GM19467 (cell line): ENCODE measurements at regions not wholly inside any gene's neighbourhood (a gene's known extent, or its start where the extent isn't known, plus 50 kb on each side); places are given as distances from the start of the nearest gene placed in this dataset.

ENCODE experiments used
- ATAC-seq: cut with Tn5 transposase; IDR thresholded peaks from one replicate; pipeline ENCODE4 v1.9.1; 2021; ENCODE audit warnings: mild to moderate bottlenecking, moderate library complexity; ENCODE audit not compliant: unreplicated experiment

DNA sequence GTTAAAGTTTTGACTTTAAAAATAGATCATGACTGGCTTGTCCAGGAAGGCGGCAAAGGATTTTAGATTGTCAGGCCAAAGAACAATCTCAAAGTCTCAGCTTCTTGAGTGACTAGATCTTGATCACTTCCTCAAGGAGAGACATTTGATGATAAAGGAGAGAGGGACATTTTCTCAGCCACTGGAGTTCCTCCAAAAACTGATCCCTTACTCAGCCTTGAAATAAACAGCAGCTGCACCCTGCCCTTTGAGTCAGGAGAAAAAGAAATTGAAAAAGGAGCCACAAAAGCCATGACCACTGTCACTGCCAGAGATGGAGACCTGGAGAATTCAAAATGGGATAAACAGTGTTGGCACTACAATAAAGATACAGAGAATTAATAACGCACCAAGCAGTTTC lies 288.4 kb upstream of the PRMT6 start:
- no peak for ATAC-seq

DNA sequence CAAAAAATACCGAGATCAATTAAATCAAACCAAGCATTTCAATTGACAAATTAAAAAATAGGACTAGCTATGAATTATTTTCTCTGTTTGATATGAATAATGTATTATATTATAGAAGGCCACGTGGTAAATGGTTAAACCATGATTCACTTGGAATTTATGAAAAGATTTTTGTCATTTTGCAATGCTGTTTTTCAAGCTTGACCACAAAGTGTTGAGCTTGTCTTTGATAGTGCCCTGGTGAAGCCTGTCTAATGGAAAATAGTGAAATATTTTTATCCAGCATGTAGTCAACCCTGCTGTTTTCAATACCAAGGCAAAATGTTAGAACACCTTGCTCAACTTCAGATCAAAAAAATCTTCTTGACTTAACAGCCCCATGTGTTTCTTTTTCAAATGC lies 288.0 kb upstream of the PRMT6 start:
- no peak for ATAC-seq

DNA sequence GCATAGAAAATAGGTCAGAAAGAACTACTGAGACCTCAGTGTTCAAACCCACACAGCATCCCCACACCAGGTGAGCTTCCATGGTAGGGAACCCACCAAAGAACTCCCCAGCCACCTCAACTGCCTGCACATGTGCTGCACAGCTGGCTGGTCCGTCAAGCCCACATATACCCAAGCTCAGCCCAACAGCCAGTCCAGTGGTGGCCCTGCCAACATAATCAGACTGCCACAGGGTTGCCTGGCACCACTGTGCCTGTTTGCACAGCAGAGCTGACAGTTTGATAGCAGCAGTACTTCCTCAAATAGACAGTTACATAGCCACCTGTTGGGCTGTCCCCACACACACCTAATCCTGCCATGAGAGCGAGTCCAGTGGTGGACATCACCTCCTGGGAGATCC lies 283.3 kb upstream of the PRMT6 start:
- ATAC-seq: no peak

DNA sequence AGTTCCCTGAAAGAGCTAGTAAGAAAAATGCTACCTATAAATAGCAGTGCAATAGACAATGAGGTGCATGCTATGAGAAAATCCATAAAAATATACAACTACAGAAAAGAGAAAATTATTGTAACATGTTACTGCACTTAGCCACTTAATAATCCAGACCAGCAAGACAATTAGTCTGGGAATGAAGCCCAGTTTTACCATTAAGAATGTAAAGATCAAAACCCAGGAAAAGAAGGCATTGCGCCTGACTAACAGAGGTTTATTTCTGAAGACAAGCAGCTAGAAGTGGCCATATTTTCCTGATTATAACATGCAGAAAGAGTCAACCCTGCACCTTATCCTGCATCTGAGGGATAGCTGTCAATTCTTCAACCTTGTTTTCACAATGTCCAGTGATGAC lies 276.4 kb upstream of the PRMT6 start:
- ATAC-seq: no peak

DNA sequence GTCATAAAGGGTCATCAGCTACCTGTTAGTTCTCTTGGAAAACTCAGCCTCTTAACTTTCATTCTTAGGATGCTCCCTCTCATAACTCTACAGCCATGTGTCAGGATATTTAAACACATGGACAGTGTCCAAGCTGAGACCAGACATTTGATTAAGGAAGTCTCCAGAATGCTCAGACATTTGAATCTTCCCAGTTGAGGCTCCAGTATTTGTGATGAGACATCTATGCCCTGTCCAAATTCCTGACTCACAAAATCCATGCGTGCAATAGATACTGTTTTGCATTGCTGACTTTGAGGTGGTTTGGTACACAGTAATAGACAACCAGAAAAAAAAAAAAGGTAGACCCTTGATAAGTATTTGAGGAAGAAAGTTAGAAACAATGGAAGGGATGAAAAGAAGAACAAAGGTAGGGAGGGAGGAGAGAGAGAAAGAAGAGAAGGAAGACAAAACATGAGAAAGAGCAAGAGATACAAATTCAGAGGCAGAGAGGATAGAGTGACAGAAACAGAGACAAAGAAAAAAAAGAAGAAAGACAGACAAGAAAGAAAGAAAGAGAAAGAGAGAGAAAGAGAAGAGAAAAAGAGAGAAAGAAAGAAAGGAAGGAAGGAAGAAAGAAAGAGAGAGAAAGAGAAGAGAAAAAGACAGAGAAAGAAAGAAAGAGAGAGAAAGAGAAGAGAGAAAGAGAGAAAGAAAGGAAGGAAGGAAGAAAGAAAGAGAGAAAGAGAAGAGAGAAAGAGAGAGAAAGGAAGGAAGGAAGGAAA lies 275.5 kb upstream of the PRMT6 start:
- ATAC-seq: no peak

DNA sequence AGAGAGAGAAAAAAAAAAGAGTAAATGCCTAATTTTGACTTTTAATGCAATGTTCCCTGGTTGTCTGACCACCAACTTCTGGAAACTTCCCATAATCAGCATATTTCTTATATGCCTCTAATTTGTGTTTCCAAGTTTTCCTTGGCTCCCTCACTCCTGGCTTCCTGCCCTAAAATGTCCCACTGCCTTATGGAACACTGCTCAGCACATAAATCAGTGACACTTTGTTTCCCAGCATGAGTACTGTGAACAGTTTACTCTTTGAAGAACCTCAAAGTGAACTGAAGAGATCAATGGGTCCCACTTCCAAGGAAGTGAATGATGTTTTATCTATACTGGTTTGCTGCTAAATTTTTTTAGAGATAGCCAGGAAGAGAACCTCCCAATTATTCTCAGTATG lies 271.3 kb upstream of the PRMT6 start:
- ATAC-seq: no peak

DNA sequence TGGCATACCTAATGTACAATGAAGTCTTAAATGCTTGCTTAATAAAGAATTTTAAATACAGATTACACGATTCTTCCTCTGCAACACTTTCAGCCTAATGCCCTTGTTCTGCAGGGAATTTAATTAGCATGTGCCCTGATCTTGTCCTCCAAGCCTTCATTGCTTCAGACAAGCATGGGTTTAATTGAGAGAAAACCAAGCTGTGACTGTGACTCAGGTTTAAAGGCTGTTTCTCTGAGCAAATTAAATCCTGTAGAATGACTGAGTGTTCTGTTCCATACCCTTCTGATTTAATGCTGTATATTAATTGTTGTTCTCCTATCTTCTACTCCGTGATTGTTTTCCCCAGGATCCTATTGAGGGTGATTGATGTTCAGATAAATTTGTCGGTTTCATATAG lies 269.0 kb upstream of the PRMT6 start:
- no peak for ATAC-seq

DNA sequence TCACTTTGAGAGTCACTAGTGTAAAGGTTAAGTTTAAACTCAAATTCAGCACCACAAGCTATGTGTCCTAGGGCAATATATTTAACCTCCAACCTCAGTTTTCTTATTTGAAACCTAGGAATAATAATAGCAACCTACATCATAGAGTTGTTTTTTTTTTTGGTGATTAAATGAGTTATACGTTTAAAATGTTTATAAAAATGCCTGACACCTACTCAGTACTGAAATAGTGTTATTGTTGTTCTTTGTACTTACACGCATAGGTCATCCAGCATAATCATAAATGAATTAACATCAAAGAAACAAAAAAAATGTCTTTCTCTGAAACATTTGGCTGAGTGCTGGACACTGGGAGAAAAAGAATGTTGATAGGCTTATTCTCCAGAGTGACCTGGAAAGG lies 266.8 kb upstream of the PRMT6 start:
- no peak for ATAC-seq

DNA sequence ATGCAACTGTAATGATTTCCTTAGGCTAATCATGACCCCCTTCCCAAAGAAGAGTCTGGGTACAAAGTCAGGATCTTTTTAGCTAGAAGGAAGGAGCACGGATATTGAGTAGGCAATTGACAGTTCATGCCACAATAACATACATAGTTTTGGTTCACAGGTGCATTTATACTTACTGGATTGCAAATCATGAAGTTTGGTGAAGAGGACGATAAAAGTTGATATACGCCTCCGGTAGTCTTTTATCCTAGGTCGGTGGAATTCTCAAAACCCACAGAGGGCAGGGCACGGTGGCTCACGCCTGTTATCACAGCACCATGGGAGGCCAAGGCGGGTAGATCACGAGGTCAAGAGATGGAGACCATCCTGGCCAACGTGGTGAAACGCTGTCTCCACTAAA lies 265.4 kb upstream of the PRMT6 start:
- no peak for ATAC-seq

DNA sequence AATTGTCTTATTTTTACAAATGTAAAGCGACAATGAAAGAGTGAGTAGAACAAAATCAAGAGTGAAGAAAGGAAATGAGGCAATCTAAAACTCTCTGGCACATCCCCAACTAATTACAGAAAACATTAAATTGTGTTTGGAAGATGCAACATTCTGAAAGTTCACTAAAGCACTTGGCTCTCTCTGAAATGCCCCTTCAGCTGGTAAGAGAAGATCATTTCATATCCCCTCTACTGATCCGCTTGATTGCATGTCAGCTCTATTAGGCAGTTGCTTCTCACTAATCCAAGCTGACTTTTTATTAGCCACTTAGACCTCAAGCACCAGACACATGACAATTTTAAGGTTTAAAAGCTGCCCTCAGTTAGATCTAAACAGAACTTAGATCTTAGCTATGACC lies 262.8 kb upstream of the PRMT6 start:
- no peak for ATAC-seq

DNA sequence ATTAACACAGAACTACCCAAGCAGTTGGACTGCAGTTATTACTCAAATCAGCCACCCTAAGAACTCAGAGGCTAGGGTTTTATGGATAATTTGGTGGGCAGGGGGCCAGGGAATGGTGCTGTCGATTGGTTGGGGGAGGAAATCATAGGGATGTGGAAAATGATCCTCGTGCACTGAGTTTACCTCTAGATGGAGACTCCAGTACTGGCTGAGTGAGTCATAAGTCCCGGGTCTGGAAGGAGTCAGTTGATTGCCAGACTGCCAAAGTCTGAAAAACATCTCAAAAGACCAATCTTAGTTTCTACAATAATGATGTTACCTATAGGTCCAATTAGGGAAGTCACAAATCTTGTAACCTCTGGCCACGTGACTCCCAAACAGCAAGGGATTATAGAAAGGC lies 257.5 kb upstream of the PRMT6 start:
- no peak for ATAC-seq

DNA sequence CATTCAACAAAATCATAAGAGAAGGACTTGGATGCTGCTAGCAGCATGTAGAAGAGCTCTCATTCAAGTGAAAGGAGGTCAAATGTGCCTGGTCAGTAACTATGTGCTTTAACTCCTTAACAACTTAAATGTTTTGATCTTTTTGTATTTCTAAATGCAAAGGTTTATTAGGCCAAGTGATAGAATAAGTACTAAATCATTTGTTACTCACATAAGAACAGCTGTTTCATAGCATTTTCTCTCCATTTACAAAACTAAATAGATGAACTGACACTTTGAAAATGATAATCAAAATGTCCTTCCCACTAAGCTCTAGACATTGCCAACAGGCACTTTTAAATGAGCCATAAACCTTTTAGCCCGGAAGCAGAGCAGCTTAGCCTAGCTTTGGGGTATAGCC lies 254.3 kb upstream of the PRMT6 start:
- ATAC-seq: no peak

DNA sequence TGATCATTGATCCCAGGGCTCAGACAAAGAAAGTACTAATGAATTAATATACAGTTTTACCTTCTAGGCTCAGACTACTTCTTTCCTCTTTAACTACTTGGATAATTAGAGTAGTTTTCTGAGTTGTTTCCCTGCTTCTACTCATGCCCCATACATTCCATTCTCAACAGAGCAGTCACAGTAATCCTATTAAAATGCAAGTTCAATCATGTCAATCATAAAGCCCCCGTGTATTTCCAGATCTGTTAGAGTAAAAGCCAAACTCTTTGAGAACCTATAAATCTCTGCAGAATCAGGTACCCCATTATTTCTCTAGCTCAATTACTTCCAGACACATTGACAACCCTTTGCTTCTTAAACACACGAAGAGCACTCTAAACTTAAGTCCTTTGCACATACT lies 242.1 kb upstream of the PRMT6 start:
- no peak for ATAC-seq

DNA sequence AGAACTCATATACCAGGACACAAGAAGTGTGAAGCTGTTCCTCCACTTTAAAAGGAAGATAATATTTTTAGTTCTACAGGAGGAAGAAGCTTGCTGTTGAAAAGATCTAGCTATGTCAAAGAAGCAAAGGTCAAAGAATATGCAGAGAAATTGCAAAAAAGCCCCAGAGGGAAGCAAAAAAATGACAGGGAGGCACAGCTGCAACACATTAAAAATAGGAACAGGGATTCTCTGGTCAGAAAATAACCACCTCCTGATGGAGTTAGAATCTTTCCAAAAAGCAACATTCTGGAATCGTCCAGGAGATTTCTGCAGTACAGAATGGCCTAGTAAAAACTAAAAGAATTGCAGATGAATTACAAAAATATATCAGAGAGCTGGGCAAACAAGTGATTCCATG lies 238.9 kb upstream of the PRMT6 start:
- no peak for ATAC-seq

DNA sequence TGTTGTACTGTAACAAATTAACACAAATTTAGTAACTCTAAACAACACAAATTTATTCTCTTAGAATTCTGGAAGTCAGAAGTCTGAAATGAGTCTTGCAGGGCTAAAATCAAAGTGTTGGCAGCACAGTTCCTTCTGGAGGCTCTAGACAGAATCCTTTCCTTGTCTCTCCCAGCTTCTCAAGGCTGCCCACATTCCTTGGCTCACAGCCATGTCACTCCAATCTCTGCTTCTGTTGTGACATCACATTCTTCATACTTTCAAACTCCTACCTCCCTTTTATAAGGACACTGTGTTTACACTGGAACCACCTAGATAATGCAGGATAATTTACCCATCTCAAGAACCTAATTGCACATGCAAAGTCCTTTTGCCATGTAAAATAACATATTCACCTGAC lies 225.0 kb upstream of the PRMT6 start:
- ATAC-seq: no peak

DNA sequence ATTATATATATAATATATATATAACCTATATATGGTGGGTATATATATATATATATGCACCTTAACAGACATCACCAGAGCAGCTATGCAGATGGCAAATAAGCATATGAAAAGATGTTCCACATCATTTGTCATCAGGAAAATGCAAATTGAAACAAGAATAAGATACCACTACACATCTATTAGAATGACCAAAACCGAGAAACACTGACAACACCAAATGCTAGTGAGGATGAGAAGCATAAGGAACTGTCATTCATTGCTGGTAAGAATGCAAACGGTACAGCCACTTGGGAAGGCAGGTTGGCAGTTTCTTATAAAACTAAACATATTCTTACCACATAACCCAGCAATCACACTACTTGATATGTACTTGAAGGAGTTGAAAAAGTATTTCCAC lies 219.8 kb upstream of the PRMT6 start:
- peak; percentile 95 for ATAC-seq

DNA sequence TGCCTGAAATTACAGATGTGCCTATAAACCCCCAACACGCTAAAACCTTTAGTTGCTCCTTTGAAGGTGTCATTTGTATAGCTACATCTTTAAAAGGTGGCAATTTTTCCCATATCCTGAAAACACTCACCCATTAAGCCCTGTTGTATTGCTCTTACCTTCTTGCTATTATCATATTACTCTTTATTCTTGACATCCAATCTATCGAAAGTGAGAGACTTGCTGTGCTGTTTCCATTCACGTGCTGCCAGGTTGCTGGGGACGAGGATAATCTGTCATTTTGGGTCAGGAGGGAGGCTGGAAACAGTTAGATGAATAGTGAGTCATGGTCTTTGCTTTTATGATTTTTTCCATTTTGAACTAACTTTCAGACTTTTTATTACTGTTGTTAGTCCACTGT lies 213.0 kb upstream of the PRMT6 start:
- no peak for ATAC-seq

DNA sequence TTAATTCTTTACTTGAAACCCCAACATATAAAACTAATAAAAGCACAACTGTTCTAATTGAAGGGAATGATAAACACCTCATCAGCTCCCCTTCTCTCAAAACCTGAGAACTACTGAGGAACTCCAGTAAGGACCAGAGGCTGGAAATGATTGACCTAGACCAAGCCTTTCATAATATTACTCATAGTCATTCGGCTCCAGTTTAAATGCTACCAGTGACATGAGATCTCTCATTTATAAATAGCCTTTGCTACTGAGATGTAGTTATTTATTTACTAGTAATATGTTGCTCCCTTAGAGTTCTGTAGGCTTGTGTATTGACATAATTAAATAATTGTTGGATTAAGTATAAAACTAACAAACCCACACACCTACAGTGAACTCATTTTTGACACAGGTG lies 209.8 kb upstream of the PRMT6 start:
- ATAC-seq: peak; percentile 98

DNA sequence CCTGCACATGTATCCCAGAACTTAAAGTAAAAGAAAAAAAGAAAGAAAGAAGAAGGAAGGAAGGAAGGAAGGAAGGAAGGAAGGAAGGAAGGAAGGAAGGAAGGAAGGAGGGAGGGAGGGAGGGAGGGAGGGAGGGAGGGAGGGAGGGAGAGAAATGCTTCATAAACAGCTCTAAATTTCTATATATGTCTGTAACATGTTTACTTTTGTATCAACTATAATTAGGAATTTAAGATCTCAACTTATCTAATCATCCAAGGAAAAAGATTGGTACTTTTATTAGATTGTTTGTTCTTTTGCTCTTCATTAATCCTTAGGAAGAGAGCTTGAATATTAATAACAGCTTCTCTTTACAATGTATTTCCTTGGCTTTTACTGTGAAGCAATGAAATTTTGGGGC lies 195.4 kb upstream of the PRMT6 start:
- ATAC-seq: no peak

DNA sequence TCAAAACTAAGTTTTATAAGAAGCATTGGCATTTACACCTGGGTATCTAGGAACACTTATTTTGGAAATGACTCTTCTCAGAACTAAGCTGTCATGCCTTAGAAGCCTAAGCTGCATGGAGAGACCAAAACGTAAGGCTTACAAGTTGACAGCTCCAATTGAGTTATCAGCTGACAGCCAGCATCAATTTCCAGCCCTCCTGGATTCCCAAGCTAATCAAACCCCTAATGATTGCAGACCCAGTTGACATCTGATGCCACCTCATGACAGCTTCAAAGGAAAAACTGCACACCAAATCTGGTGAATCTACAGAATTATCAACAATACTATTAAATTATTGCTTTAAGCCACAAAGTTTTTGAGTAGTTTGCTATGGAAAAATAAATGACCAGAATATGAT lies 187.6 kb upstream of the PRMT6 start:
- ATAC-seq: no peak

DNA sequence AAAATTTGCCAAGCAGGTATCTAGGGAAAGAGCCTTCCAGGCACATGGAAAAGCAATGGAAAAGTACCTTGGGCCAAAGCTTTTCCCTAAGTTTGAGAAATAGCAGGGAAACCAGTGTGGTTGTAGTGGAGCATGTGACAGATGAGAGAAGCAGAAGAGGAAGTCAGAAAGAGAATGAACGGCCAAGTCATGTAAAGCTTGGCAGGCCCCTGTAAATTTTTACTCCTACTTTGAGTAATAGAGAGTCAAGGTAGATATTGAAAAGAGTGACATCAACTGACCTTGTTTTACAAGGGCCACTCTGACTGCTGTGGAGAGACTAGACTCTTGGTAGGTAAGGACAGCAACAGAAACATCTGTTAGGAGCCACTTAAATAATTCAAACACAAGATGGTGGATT lies 180.9 kb upstream of the PRMT6 start:
- no peak for ATAC-seq

DNA sequence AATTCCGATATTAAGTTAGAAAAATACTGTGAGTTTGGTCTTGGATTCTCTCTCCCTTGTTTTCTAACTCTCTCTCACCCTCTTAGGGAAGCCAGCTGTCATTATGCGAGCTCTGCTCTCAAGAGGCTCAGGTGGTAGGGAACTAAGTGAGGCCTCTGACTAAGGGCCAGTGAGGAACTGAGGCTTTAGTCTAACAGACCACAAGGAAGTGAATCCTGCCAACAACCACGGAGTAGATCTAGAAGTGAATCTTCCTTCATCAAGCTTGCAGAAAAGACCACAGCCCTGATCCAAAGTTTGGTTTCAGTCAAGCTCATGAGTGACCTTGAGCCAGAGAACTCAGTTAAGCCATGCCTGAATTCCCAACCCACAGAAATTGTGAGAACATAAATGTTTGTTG lies 180.1 kb upstream of the PRMT6 start:
- no peak for ATAC-seq

DNA sequence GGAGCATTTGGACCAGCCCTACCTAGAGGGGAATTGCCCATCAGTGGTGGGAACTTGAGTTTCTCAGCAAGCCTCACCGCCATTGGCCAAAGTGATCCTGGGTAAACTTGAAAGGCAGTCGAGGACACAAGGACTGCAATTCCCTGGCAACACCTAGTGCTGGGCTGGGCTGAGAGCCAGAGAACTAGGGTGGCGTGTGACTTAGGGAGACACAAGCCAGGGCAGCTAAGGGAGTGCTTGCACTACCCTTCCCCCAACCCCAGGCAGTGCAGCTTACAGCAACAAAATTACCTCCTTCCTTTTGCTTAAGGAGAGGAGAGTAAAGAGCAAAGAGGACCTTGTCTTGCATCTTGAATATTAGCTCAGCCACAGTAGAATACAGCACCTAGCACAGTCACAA lies 176.9 kb upstream of the PRMT6 start:
- no peak for ATAC-seq
